ENCODE measurements at regions not wholly inside any gene's neighbourhood (a gene's known extent, or its start where the extent isn't known, plus 50 kb on each side); places are given as distances from the start of the nearest gene placed in this dataset.
"Not testable (repeated sequence)": the region's sequence is repeated elsewhere in the genome, so short reads cannot be mapped to it uniquely, and the experiment has no call there.

GRCh38 chr3:99325402-99325801 lies 313.0 kb upstream of the COL8A1 start:
- POLR2A ChIA-PET, result no interaction called here
- CTCF ChIA-PET, result no interaction called here

GRCh38 chr3:99324636-99325203 lies 313.7 kb upstream of the COL8A1 start:
- ChIA-PET CTCF (no interaction called here), POLR2A (no interaction called here)

- POLR2A ChIA-PET, result no interaction called here
Measured at GRCh38 chr3:99323940-99324339, 314.5 kb upstream of the COL8A1 start.

GRCh38 chr3:99322551-99322950 lies 315.8 kb upstream of the COL8A1 start:
- ChIA-PET CTCF (no interaction called here), POLR2A (no interaction called here)

More at GRCh38 chr3:99323940-99324339, 314.5 kb upstream of the COL8A1 start:
- CTCF ChIA-PET, result no interaction called here

- ChIA-PET CTCF (interaction anchor here (0.7 kb wide), 1 partner anchor 716 kb away, joined by 3 read pairs; no protein-coding TSS in a partner anchor), POLR2A (no interaction called here)
Measured at GRCh38 chr3:99321261-99321660, 317.1 kb upstream of the COL8A1 start.

GRCh38 chr3:99319961-99320360 lies 318.4 kb upstream of the COL8A1 start:
- ChIA-PET CTCF (no interaction called here), POLR2A (no interaction called here)

GRCh38 chr3:99319450-99319849 lies 318.9 kb upstream of the COL8A1 start:
- POLR2A ChIA-PET, result no interaction called here
- CTCF ChIA-PET, result no interaction called here

- CTCF ChIA-PET, result no interaction called here
- POLR2A ChIA-PET, result no interaction called here
Measured at GRCh38 chr3:99317201-99317600, 321.2 kb upstream of the COL8A1 start.

GRCh38 chr3:99315896-99316295 lies 322.5 kb upstream of the COL8A1 start:
- ChIA-PET CTCF (no interaction called here), POLR2A (no interaction called here)

- CTCF ChIA-PET, result no interaction called here
Measured at GRCh38 chr3:99313485-99313884, 324.9 kb upstream of the COL8A1 start.

GRCh38 chr3:99298661-99299060 lies 339.7 kb upstream of the COL8A1 start:
- ChIA-PET POLR2A (no interaction called here), CTCF (no interaction called here)

More at GRCh38 chr3:99313485-99313884, 324.9 kb upstream of the COL8A1 start:
- POLR2A ChIA-PET, result no interaction called here

- POLR2A ChIA-PET, result no interaction called here
- CTCF ChIA-PET, result no interaction called here
Measured at GRCh38 chr3:99295836-99296235, 342.6 kb upstream of the COL8A1 start.

GRCh38 chr3:99294092-99294491 lies 344.3 kb upstream of the COL8A1 start:
- POLR2A ChIA-PET, CTCF ChIA-PET: not testable (repeated sequence)

- POLR2A ChIA-PET, result no interaction called here
- CTCF ChIA-PET, result no interaction called here
Measured at GRCh38 chr3:99287876-99288275, 350.5 kb upstream of the COL8A1 start.

- ChIA-PET POLR2A (no interaction called here), CTCF (no interaction called here)
Measured at GRCh38 chr3:99286266-99286845, 352.0 kb upstream of the COL8A1 start.

- ChIA-PET CTCF (no interaction called here), POLR2A (no interaction called here)
Measured at GRCh38 chr3:99269606-99270351, 368.3 kb upstream of the DCBLD2 start.

GRCh38 chr3:99256788-99257187 lies 355.3 kb upstream of the DCBLD2 start:
- POLR2A ChIA-PET, result no interaction called here
- CTCF ChIA-PET, result no interaction called here

- POLR2A ChIA-PET, result no interaction called here
Measured at GRCh38 chr3:99253963-99254355, 352.5 kb upstream of the DCBLD2 start.

GRCh38 chr3:99250821-99251355 lies 349.4 kb upstream of the DCBLD2 start:
- ChIA-PET POLR2A (no interaction called here), CTCF (no interaction called here)

More at GRCh38 chr3:99253963-99254355, 352.5 kb upstream of the DCBLD2 start:
- CTCF ChIA-PET, result no interaction called here

GRCh38 chr3:99250272-99250671 lies 348.8 kb upstream of the DCBLD2 start:
- ChIA-PET POLR2A (no interaction called here), CTCF (no interaction called here)

- ChIA-PET CTCF (interaction anchor here (0.6 kb wide), 1 partner anchor 1173 kb away, joined by 4 read pairs; no protein-coding TSS in a partner anchor), POLR2A (no interaction called here)
Measured at GRCh38 chr3:99249627-99250026, 348.1 kb upstream of the DCBLD2 start.
